ENCODE measurements at regions not wholly inside any gene's neighbourhood (a gene's known extent, or its start where the extent isn't known, plus 50 kb on each side); places are given as distances from the start of the nearest gene placed in this dataset.

DNA sequence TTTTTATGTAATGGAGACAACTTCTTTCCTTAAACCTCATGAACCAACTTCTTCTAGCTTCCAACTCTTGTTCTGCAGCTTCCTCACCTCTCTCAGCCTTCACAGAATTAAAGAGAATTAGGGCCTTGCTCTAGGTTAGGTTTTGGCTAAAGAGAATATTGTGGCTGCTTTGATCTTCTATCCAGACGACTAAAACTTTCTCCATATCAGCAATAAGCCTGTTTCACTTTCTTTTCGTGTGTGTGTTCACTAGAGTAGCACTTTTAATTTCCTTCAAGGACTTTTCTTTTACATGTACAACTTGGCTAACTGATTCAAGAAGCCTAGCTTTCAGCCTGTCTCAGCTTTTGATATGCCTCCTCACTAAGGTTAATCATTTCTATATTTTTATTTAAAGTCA lies 596.1 kb upstream of the NRSN1 start:
- TF ChIP-seq, protein P1, sequence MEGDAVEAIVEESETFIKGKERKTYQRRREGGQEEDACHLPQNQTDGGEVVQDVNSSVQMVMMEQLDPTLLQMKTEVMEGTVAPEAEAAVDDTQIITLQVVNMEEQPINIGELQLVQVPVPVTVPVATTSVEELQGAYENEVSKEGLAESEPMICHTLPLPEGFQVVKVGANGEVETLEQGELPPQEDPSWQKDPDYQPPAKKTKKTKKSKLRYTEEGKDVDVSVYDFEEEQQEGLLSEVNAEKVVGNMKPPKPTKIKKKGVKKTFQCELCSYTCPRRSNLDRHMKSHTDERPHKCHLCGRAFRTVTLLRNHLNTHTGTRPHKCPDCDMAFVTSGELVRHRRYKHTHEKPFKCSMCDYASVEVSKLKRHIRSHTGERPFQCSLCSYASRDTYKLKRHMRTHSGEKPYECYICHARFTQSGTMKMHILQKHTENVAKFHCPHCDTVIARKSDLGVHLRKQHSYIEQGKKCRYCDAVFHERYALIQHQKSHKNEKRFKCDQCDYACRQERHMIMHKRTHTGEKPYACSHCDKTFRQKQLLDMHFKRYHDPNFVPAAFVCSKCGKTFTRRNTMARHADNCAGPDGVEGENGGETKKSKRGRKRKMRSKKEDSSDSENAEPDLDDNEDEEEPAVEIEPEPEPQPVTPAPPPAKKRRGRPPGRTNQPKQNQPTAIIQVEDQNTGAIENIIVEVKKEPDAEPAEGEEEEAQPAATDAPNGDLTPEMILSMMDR (IDR thresholded peaks at IDR 0.05; ENCODE audit: poor library complexity, severe bottlenecking), result no peak
- TF ChIP-seq POLR2AphosphoS5 (IDR thresholded peaks at IDR 0.05) (no peak), RAD21 (conservative IDR thresholded peaks at IDR 0.05) (no peak), EZH2 (IDR thresholded peaks at IDR 0.05; ENCODE audit: borderline replicate concordance, insufficient read depth, low read length, poor library complexity, severe bottlenecking) (no peak)

All from neural cell (in vitro differentiated cells).